HG03354 (cell line): ENCODE measurements at regions not wholly inside any gene's neighbourhood (a gene's known extent, or its start where the extent isn't known, plus 50 kb on each side); places are given as distances from the start of the nearest gene placed in this dataset.

Source experiments
- ATAC-seq: cut with Tn5 transposase; IDR thresholded peaks from one replicate; pipeline ENCODE4 v1.9.1; 2021; ENCODE audit warnings: mild to moderate bottlenecking; ENCODE audit not compliant: unreplicated experiment, poor library complexity, severe bottlenecking

DNA sequence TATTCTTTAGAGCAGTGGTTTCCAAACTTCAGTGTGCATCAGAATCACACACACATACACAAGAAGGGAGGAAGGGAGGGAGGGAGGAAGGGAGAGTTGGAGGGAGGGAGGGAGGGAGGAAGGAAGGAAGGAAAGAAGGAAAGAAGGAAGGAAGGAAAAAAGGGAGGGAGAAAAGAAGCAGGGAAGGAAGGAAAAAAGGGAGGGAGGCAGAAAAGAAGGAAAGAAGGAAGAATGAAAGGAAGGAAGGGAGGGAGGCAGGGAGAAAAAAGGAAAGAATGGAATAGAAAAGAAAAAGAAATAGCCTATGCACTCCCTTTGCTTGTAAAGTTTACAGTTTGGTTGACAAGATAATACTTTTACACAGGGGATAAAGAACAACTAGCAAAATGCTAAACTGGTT lies 96.3 kb upstream of the BCL11A start:
- no peak for ATAC-seq

DNA sequence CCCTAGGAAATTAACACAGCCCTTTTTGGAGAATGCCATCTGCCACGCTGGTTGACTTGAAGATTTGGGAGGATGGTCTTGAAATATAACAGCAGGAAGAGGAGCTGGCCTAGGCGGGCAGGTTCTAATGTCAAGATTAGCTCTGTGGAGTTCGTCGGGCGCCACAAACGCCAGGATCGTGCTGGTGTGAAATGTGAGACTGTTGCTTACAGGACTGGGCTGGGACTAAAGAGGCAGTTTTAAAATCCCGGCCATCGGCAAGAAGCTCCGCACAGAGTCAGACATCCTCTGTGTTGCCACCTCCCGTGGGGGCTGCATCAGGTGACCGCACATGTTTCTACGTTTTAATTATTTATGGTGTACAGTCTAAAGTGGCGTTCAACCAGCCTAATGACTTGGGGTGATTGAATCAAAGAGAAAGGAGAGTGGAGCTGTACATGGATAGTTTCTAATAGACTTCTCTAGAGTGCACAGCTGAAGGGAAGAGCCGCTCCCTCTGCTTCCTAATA lies 99.4 kb upstream of the BCL11A start:
- no peak for ATAC-seq

GRCh38 chr2:60657673-60658072 lies 98.4 kb upstream of the PAPOLG start:
- no peak for ATAC-seq

- no peak for ATAC-seq
These were observed 97.0 kb upstream of the PAPOLG start for GRCh38 chr2:60659026-60659425.

GRCh38 chr2:60661073-60661738 lies 94.9 kb upstream of the PAPOLG start:
- ATAC-seq = no peak

DNA sequence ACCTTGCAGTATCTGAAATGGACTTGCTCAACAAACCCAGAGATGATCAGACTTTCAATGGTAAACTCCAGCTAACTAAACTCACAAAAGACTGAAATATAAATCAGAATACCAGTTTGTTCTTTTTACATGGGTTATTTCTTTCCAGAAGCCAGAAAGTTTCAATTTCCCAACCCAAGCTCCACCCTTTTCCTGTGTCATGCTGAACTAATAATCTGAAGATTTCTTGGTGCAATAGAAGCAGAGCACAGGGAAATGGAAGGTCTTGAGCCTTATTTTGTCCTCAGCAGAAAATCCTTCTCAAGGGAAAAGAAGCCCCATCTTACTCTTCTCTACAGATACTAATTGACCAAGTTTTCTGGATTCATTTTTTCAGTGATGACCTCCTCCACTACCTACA lies 93.3 kb upstream of the PAPOLG start:
- ATAC-seq = no peak

- no peak for ATAC-seq
These were observed 84.1 kb upstream of the PAPOLG start for GRCh38 chr2:60671966-60672365.

DNA sequence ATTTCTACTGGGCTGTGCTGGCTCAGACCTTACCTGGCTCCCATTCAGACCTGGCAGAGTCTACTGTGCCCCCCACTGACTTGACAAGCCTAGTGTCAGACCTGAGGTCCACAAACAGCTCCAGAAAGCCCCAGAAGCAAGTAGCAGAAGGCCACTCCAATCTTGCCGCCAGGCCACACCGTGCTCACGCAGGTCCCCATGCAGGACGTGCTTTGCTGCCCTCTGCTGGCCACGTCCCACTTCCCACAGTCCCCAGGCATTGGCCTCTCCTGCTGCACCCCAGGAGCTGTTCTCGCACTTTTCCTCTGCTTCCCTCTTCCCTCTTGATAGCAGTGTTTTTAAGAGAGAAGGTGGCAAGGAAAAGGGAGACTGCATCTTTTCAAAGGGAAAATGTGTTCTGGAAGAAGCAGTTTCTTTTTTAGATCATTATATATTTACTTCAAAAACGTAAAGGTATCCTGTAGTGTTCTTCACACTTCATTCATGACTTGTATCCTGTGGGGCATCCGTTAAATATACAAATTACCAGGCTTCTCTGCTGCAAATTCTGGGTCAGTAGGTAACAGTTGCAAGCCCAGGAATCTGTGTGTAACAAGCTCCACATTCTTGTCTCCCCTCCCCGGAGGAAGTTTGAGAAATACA lies 81.4 kb upstream of the PAPOLG start:
- ATAC-seq = peak; percentile 100

- ATAC-seq = no peak
These were observed 80.8 kb upstream of the PAPOLG start for GRCh38 chr2:60675301-60675700.

DNA sequence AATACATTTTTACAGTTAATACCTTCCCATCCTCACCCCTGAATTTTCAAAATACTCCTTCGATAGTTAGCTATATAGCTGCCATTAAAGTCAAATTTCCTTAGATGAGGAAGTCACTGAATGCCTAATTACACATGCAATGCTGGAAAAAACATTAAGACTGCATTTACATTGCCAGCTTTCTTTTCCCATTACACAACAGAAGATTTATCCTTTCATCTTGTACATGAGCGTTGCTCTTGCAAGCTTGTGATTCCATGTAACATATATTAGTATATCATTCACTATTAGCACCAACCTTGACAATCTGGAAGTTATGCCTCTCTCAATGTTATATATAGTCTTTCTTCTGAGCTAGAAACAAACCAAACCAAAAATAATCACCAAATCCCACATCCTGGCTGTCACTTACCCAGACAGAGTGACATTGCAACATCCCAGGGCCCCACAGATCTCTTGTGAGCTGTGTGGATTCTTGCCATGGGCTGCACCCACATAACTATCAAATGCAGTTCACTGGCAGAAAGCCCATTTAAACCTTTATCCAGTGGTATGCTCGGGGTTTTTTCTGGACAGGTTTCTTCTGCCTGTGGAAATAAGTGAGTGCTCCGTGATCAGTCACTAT lies 79.2 kb upstream of the PAPOLG start:
- ATAC-seq = no peak

GRCh38 chr2:60677356-60677755 lies 78.7 kb upstream of the PAPOLG start:
- no peak for ATAC-seq

DNA sequence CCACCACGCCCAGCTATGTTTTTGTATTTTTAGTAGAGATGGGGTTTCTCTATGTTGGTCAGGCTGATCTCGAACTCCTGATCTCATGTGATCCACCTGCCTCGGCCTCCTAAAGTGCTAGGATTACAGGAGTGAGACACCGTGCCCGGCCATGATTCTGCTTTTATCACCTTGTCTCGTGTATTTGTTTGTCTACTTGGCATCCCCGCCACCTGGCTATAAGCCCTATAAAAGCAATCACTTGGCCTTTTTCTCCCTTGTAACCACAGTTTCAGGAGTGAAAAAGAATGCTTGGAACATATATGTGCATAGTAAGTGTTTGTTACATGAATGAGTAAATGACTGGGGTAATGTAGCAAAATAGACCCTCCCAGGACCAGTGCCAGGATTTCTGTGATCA lies 77.5 kb upstream of the PAPOLG start:
- no peak for ATAC-seq

- no peak for ATAC-seq
These were observed 76.9 kb upstream of the PAPOLG start for GRCh38 chr2:60679036-60679780.

DNA sequence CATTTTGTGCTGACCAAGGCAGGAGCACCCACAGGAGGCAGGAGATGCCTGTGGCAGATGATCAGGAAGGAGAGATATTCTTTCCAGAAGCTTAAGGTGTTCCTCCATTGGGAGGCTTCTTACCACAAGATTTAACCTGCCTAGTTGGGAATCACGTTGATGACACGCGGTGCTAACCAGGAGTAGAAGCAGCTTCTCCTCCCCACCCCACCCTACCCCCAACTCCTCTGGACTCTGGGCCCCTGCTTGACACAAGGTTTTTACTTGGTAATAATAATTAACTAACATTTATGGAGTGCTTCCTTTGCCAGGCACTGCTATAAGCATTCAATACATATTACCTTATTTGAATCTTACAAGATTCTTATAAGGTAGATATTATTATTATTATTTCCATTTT lies 62.5 kb upstream of the PAPOLG start:
- ATAC-seq = no peak

- no peak for ATAC-seq
These were observed 60.3 kb upstream of the PAPOLG start for GRCh38 chr2:60695793-60696192.

DNA sequence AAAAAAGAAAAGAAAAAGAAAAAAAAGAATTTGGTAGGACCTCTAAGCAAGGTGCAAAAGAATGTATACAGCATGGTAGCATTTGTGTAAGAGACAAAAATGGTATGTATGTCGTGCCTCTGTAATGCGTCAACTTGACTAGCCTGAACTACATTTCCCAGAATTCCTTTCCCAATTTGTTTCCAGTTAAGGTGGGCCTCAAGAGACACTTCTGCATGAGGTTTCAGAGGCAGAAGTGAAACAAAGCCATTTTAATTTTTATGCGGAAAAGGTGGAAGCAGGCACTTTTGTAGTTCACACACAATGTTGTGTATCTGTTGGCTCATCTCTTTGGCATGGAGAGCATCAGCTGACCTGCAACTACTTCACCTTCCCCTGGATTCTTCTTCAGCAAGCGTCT lies 56.5 kb upstream of the PAPOLG start:
- no peak for ATAC-seq

GRCh38 chr2:60706021-60706420 lies 50.0 kb upstream of the PAPOLG start:
- no peak for ATAC-seq
